Loucy (cell line): ENCODE measurements at regions not wholly inside any gene's neighbourhood (a gene's known extent, or its start where the extent isn't known, plus 50 kb on each side); places are given as distances from the start of the nearest gene placed in this dataset.

Experiments
- CTCF ChIP-seq: fragments of 200-600 bp; sonication (generic); conservative IDR thresholded peaks from 2 replicates; pipeline ENCODE4 v1.5.1; 2014; ENCODE audit warnings: mild to moderate bottlenecking, antibody characterized with exemption, low read length
- EZH2phosphoT487 ChIP-seq: fragments of 200-600 bp; IDR thresholded peaks from 2 replicates; pipeline ENCODE4 v1.6.1; 2018; ENCODE audit warnings: antibody characterized with exemption, mild to moderate bottlenecking, moderate library complexity, borderline replicate concordance

GRCh38 chrX:25112156-25112555, 96.4 kb upstream of the ARX start:
- TF ChIP-seq CTCF = no peak
- no peak for TF ChIP-seq EZH2phosphoT487
